OCI-LY1 (cell line): ENCODE measurements at regions not wholly inside any gene's neighbourhood (a gene's known extent, or its start where the extent isn't known, plus 50 kb on each side); places are given as distances from the start of the nearest gene placed in this dataset.

Source experiments
- H2AFZ ChIP-seq: fragments of 200-600 bp; sonication (generic), shearing (Covaris generic); 2 replicates; pipeline ENCODE4 v1.6.0; 2014; ENCODE audit warnings: antibody characterized with exemption, mild to moderate bottlenecking, low read length
- H3F3A ChIP-seq: fragments of 200-600 bp; sonication (generic), shearing (Covaris generic); 2 replicates; pipeline ENCODE4 v1.6.0; 2014; ENCODE audit warnings: mild to moderate bottlenecking, antibody characterized with exemption, low read length, moderate library complexity; ENCODE audit not compliant: insufficient read depth
- H3K27ac ChIP-seq: fragments of 200-600 bp; sonication (generic); 2 replicates; pipeline ENCODE4 v1.5.1; 2014; ENCODE audit warnings: low read length, mixed run types, mild to moderate bottlenecking, low read depth; ENCODE audit not compliant: poor library complexity, severe bottlenecking
- H3K27me3 ChIP-seq: fragments of 200-600 bp; sonication (generic); 2 replicates; pipeline ENCODE4 v1.6.0; 2014; ENCODE audit warnings: antibody characterized with exemption, mild to moderate bottlenecking, low read length, moderate library complexity; ENCODE audit not compliant: insufficient read depth
- H3K36me3 ChIP-seq: fragments of 200-600 bp; sonication (generic); 2 replicates; pipeline ENCODE4 v1.6.1; 2014; ENCODE audit warnings: mild to moderate bottlenecking, antibody characterized with exemption, low read length, moderate library complexity, mixed read lengths; ENCODE audit not compliant: insufficient read depth
- H3K4me1 ChIP-seq: fragments of 200-600 bp; sonication (generic); 2 replicates; pipeline ENCODE4 v1.5.1; 2014; ENCODE audit warnings: mild to moderate bottlenecking, low read length, moderate library complexity; ENCODE audit not compliant: insufficient read depth, severe bottlenecking
- H3K4me2 ChIP-seq: fragments of 200-600 bp; sonication (generic), shearing (Covaris generic); 2 replicates; pipeline ENCODE4 v1.6.1; 2014; ENCODE audit warnings: low read length
- H3K4me3 ChIP-seq: fragments of 200-600 bp; sonication (generic); 2 replicates; pipeline ENCODE4 v1.5.1; 2014; ENCODE audit warnings: low read length, low read depth, mild to moderate bottlenecking, mixed read lengths; ENCODE audit not compliant: poor library complexity, severe bottlenecking
- H3K79me2 ChIP-seq: fragments of 200-600 bp; shearing (Covaris generic); 2 replicates; pipeline ENCODE4 v1.6.1; 2016; ENCODE audit warnings: mixed run types, low read length, mixed read lengths; ENCODE audit not compliant: insufficient read depth
- H3K9ac ChIP-seq: fragments of 200-600 bp; sonication (generic), shearing (Covaris generic); 2 replicates; pipeline ENCODE4 v1.6.1; 2014; ENCODE audit warnings: mild to moderate bottlenecking, low read length, mixed read lengths
- H3K9me2 ChIP-seq: fragments of 200-600 bp; sonication (generic), shearing (Covaris generic); 2 replicates; pipeline ENCODE4 v1.6.1; 2014; ENCODE audit warnings: low read depth, mild to moderate bottlenecking, low read length, mixed read lengths
- H3K9me3 ChIP-seq: fragments of 200-600 bp; shearing (Covaris generic); 2 replicates; pipeline ENCODE4 v1.6.1; 2014; ENCODE audit warnings: low read length, mixed read lengths
- H4K20me1 ChIP-seq: fragments of 200-600 bp; sonication (generic), shearing (Covaris generic); 2 replicates; pipeline ENCODE4 v1.6.0; 2016; ENCODE audit warnings: mild to moderate bottlenecking, low read length; ENCODE audit not compliant: insufficient read depth
- CTCF ChIP-seq: fragments of 200-600 bp; sonication (generic), shearing (Covaris generic); IDR thresholded peaks from 2 replicates; pipeline ENCODE4 v1.5.1; 2017; ENCODE audit warnings: mild to moderate bottlenecking, antibody characterized with exemption, low read length, moderate library complexity, mixed read lengths
- EZH2 ChIP-seq: fragments of 200-600 bp; sonication (generic), shearing (Covaris generic); IDR thresholded peaks from 2 replicates; pipeline ENCODE4 v1.8.0; 2017; ENCODE audit warnings: borderline replicate concordance, mixed run types, mild to moderate bottlenecking, antibody characterized with exemption, low read length, moderate library complexity, mixed read lengths

- no peaks in the 10 kb centered on the region for H3K9me3 ChIP-seq
- H3K4me1 ChIP-seq: no peaks in the 10 kb centered on the region
- no peak overlapping the region for H3K9ac ChIP-seq
- TF ChIP-seq EZH2: no peak
- no peak for TF ChIP-seq CTCF
- H3K27ac ChIP-seq: no peak overlapping the region
- H3K36me3 ChIP-seq: no peaks in the 10 kb centered on the region
- H3K9me2 ChIP-seq: no peaks in the 10 kb centered on the region
- no peaks in the 10 kb centered on the region for H3K27me3 ChIP-seq
- no peak overlapping the region for H2AFZ ChIP-seq
- H3K4me2 ChIP-seq: no peak overlapping the region
- H4K20me1 ChIP-seq: no peaks in the 10 kb centered on the region
- no peaks in the 10 kb centered on the region for H3F3A ChIP-seq
- no peak overlapping the region for H3K4me3 ChIP-seq
- no peaks in the 10 kb centered on the region for H3K79me2 ChIP-seq
Observed at GRCh38 chr18:2423761-2424160, 147.5 kb downstream of the METTL4 start.

- no peaks in the 10 kb centered on the region for H3K4me1 ChIP-seq
- H3K9me3 ChIP-seq: no peaks in the 10 kb centered on the region
- TF ChIP-seq CTCF (no peak), EZH2 (no peak)
- no peak overlapping the region for H3K4me2 ChIP-seq
- H3K4me3 ChIP-seq: no peak overlapping the region
- H4K20me1 ChIP-seq: no peaks in the 10 kb centered on the region
- no peaks in the 10 kb centered on the region for H3K79me2 ChIP-seq
- no peaks in the 10 kb centered on the region for H3K36me3 ChIP-seq
- no peak overlapping the region for H3K9ac ChIP-seq
- no peak overlapping the region for H2AFZ ChIP-seq
- no peaks in the 10 kb centered on the region for H3K27me3 ChIP-seq
- H3K27ac ChIP-seq: no peak overlapping the region
- no peaks in the 10 kb centered on the region for H3F3A ChIP-seq
- H3K9me2 ChIP-seq: no peaks in the 10 kb centered on the region
Observed at GRCh38 chr18:2424420-2424819, 146.9 kb downstream of the METTL4 start.

- H3K4me2 ChIP-seq: no peak overlapping the region
- no peaks in the 10 kb centered on the region for H3F3A ChIP-seq
- H3K9ac ChIP-seq: no peak overlapping the region
- no peaks in the 10 kb centered on the region for H3K27me3 ChIP-seq
- no peaks in the 10 kb centered on the region for H3K9me2 ChIP-seq
- TF ChIP-seq CTCF (no peak), EZH2 (no peak)
- no peaks in the 10 kb centered on the region for H3K36me3 ChIP-seq
- no peaks in the 10 kb centered on the region for H3K79me2 ChIP-seq
- no peak overlapping the region for H3K4me3 ChIP-seq
- no peaks in the 10 kb centered on the region for H4K20me1 ChIP-seq
- H3K4me1 ChIP-seq: no peaks in the 10 kb centered on the region
- H3K9me3 ChIP-seq: peaks cover 3% of the 10 kb centered on the region; the same call in 1 of the 2 replicates
- no peak overlapping the region for H2AFZ ChIP-seq
- no peak overlapping the region for H3K27ac ChIP-seq
Observed at GRCh38 chr18:2425426-2426317, 145.6 kb downstream of the METTL4 start.
